ENCODE measurements at regions not wholly inside any gene's neighbourhood (a gene's known extent, or its start where the extent isn't known, plus 50 kb on each side); places are given as distances from the start of the nearest gene placed in this dataset.

- no peak for TF ChIP-seq MAX (IDR thresholded peaks at IDR 0.05; ENCODE audit: low read depth, low read length)
- no peak for TF ChIP-seq CTCF (IDR thresholded peaks at IDR 0.05; ENCODE audit: low read depth, low read length)
- no peak for TF ChIP-seq POLR2A (IDR thresholded peaks at IDR 0.05; ENCODE audit: extremely low read depth, insufficient read length)
Observed at GRCh38 chr6:5899216-5900045, 107.3 kb downstream of the NRN1 start.

Data from NB4 (cell line).